HepG2 (cell line): ENCODE measurements at regions not wholly inside any gene's neighbourhood (a gene's known extent, or its start where the extent isn't known, plus 50 kb on each side); places are given as distances from the start of the nearest gene placed in this dataset.

Experiments used
- AGO1 ChIP-seq: fragments of 200-400 bp; formaldehyde crosslinking; IDR thresholded peaks from 2 replicates; pipeline ENCODE4 v1.6.1; 2017; ENCODE audit warnings: mild to moderate bottlenecking, low read depth, low read length, moderate library complexity; ENCODE audit not compliant: poor library complexity, severe bottlenecking
- CHD2 ChIP-seq: IDR thresholded peaks from 2 replicates; pipeline ENCODE4 v1.6.1; 2011; ENCODE audit warnings: low read depth, low read length, improper control_type of control experiment
- HMG20B ChIP-seq: conservative IDR thresholded peaks from 2 replicates; pipeline ENCODE4 v1.6.1; 2016; ENCODE audit warnings: missing genetic modification reagents, missing compliant biosample characterization
- KDM6A ChIP-seq: IDR thresholded peaks from 2 replicates; pipeline ENCODE4 v1.6.1; 2016; ENCODE audit warnings: low read depth
- MAF1 ChIP-seq: sonication (generic); formaldehyde crosslinking; IDR thresholded peaks from 2 replicates; pipeline ENCODE4 v1.5.0; 2020; ENCODE audit warnings: missing genetic modification reagents, borderline replicate concordance
- MBNL3 ChIP-seq: fragments of 250-450 bp; sonication (Bioruptor Pico); conservative IDR thresholded peaks from 2 replicates; pipeline ENCODE4 v1.8.0; 2022; ENCODE audit warnings: mild to moderate bottlenecking, inconsistent platforms
- NCOA5 ChIP-seq: sonication (generic); formaldehyde crosslinking; IDR thresholded peaks from 2 replicates; pipeline ENCODE4 v1.4.0; 2020; ENCODE audit warnings: missing genetic modification reagents
- NR2F2 ChIP-seq: IDR thresholded peaks from 2 replicates; pipeline ENCODE4 v1.6.1; 2012; ENCODE audit warnings: low read depth, inconsistent platforms, borderline replicate concordance
- REL ChIP-seq: sonication (generic); formaldehyde crosslinking; conservative IDR thresholded peaks from 2 replicates; pipeline ENCODE4 v1.8.0; 2022; ENCODE audit warnings: mild to moderate bottlenecking, missing genetic modification reagents, moderate library complexity
- THYN1 ChIP-seq: sonication (generic); formaldehyde crosslinking; IDR thresholded peaks from 2 replicates; pipeline ENCODE4 v1.8.1; 2023; ENCODE audit warnings: low read depth, mild to moderate bottlenecking, moderate library complexity, missing genetic modification reagents, borderline replicate concordance
- ZKSCAN8 ChIP-seq: IDR thresholded peaks from 2 replicates; pipeline ENCODE4 v1.6.1; 2016; ENCODE audit warnings: borderline replicate concordance, missing genetic modification reagents, missing compliant biosample characterization
- ZNF17 ChIP-seq: sonication (generic); formaldehyde crosslinking; IDR thresholded peaks from 2 replicates; pipeline ENCODE4 v1.5.0; 2020; ENCODE audit warnings: mild to moderate bottlenecking, missing genetic modification reagents
- ZNF205 ChIP-seq: IDR thresholded peaks from 2 replicates; pipeline ENCODE4 v1.6.1; 2018; ENCODE audit warnings: missing biosample characterization, missing genetic modification reagents
- ZNF224 ChIP-seq: sonication (generic); formaldehyde crosslinking; IDR thresholded peaks from 2 replicates; pipeline ENCODE4 v1.5.0; 2020; ENCODE audit warnings: mild to moderate bottlenecking, missing genetic modification reagents
- ZNF546 ChIP-seq: sonication (generic); formaldehyde crosslinking; conservative IDR thresholded peaks from 2 replicates; pipeline ENCODE4 v1.8.1; 2023; ENCODE audit warnings: mild to moderate bottlenecking, missing genetic modification reagents
- ZNF563 ChIP-seq: sonication (generic); formaldehyde crosslinking; IDR thresholded peaks from 2 replicates; pipeline ENCODE4 v1.8.0; 2022; ENCODE audit warnings: mild to moderate bottlenecking, moderate library complexity, missing genetic modification reagents
- ZNF883 ChIP-seq: sonication (generic); formaldehyde crosslinking; IDR thresholded peaks from 2 replicates; pipeline ENCODE4 v1.5.1; 2020; ENCODE audit warnings: mild to moderate bottlenecking, missing genetic modification reagents; ENCODE audit errors: not compliant biosample characterization
- TF ChIP-seq, protein P1 (sequence below): sonication (generic); formaldehyde crosslinking; IDR thresholded peaks from 2 replicates; pipeline ENCODE4 v1.4.0; 2020; ENCODE audit warnings: missing genetic modification reagents
- TF ChIP-seq, protein P2 (sequence below): sonication (generic); formaldehyde crosslinking; conservative IDR thresholded peaks from 2 replicates; pipeline ENCODE4 v1.4.0; 2020; ENCODE audit warnings: missing genetic modification reagents
- TF ChIP-seq, protein P3 (sequence below), 2 experiments: sonication (generic) in 1 of 2; formaldehyde crosslinking in 1 of 2; IDR thresholded peaks; 2 replicates each; pipeline versions ENCODE4 v1.4.0 to v1.6.1; 2018 to 2020; ENCODE audit warnings: missing genetic modification reagents in 2 of 2, borderline replicate concordance in 1 of 2, low read depth in 1 of 2, mild to moderate bottlenecking in 1 of 2, missing biosample characterization in 1 of 2
- TF ChIP-seq, protein P4 (sequence below): sonication (generic); formaldehyde crosslinking; IDR thresholded peaks from 2 replicates; pipeline ENCODE4 v1.4.0; 2020; ENCODE audit warnings: mild to moderate bottlenecking, missing genetic modification reagents

DNA sequence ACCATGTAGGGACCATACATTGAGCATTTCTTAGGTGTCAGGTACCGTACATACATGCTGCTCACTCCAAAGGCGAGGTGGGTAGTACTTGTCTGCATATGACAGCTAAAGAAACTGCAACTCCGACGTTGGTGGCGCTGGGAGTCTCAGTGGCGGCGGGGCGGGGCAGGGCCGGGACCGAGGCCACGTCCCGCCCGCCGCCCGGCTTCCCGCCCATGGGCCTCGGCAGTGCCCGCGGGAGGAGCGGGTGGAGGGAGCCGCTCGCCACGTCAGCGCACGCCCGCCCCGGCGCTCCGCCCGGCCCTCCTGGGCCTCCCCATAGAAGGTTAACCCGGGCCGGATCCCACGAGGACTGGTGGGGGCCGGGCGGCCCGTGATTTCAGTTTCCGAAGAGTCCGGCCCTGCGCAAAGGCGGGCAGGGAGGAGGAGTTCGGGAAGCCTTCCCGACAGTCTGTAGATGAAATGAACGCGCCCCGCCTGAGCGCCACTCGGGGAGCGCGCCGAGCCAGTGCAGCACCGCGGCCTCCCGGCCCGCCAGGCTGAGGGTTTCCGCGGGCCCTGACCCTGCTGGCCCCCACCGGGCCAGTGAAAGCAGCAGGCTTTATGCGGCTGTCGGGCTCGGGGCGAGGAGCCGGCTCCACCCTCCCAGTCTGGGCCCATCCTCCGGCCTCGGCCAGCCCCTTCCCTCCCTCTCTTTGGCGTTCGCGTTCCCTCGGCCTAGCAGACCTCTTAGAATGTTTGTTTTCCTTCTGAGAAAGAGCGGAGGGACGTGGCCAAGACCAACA lies 119.9 kb upstream of the JUN start (continued):
- TF ChIP-seq, protein P1, sequence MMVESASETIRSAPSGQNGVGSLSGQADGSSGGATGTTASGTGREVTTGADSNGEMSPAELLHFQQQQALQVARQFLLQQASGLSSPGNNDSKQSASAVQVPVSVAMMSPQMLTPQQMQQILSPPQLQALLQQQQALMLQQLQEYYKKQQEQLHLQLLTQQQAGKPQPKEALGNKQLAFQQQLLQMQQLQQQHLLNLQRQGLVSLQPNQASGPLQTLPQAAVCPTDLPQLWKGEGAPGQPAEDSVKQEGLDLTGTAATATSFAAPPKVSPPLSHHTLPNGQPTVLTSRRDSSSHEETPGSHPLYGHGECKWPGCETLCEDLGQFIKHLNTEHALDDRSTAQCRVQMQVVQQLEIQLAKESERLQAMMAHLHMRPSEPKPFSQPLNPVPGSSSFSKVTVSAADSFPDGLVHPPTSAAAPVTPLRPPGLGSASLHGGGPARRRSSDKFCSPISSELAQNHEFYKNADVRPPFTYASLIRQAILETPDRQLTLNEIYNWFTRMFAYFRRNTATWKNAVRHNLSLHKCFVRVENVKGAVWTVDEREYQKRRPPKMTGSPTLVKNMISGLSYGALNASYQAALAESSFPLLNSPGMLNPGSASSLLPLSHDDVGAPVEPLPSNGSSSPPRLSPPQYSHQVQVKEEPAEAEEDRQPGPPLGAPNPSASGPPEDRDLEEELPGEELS = no peak
- TF ChIP-seq, protein P2, sequence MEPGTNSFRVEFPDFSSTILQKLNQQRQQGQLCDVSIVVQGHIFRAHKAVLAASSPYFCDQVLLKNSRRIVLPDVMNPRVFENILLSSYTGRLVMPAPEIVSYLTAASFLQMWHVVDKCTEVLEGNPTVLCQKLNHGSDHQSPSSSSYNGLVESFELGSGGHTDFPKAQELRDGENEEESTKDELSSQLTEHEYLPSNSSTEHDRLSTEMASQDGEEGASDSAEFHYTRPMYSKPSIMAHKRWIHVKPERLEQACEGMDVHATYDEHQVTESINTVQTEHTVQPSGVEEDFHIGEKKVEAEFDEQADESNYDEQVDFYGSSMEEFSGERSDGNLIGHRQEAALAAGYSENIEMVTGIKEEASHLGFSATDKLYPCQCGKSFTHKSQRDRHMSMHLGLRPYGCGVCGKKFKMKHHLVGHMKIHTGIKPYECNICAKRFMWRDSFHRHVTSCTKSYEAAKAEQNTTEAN (CRISPR knock-in tag) = no peak
- TF ChIP-seq NR2F2 = 0 out of 2 replicates have a peak, but pooled peaks have one; percentile 29
- peak; percentile 48; the same call in 1 of the 2 replicates for TF ChIP-seq ZKSCAN8 (CRISPR knock-in tag)
- peak; percentile 73; the same call in 1 of the 2 replicates for TF ChIP-seq ZNF563 (CRISPR knock-in tag)
- peak; percentile 37; the same call in 1 of the 2 replicates for TF ChIP-seq MAF1 (CRISPR knock-in tag)
- no peak for TF ChIP-seq THYN1
- TF ChIP-seq KDM6A (CRISPR knock-in tag) = no peak
- TF ChIP-seq ZNF883 (CRISPR knock-in tag) = peak; percentile 86
- 0 out of 2 replicates have a peak, but pooled peaks have one; percentile 41 for TF ChIP-seq CHD2
- no peak for TF ChIP-seq HMG20B (CRISPR knock-in tag)
- TF ChIP-seq, protein P3, sequence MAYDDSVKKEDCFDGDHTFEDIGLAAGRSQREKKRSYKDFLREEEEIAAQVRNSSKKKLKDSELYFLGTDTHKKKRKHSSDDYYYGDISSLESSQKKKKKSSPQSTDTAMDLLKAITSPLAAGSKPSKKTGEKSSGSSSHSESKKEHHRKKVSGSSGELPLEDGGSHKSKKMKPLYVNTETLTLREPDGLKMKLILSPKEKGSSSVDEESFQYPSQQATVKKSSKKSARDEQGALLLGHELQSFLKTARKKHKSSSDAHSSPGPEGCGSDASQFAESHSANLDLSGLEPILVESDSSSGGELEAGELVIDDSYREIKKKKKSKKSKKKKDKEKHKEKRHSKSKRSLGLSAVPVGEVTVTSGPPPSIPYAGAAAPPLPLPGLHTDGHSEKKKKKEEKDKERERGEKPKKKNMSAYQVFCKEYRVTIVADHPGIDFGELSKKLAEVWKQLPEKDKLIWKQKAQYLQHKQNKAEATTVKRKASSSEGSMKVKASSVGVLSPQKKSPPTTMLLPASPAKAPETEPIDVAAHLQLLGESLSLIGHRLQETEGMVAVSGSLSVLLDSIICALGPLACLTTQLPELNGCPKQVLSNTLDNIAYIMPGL (CRISPR knock-in tag; IDR thresholded peaks at IDR 0.05; ENCODE audit: borderline replicate concordance in 1 of 2, low read depth in 1 of 2) = peak; percentile 17 to 69; a peak in 3 of 4 replicates
- TF ChIP-seq REL (CRISPR knock-in tag) = no peak
- TF ChIP-seq MBNL3 (CRISPR knock-in tag) = no peak
- TF ChIP-seq, protein P4, sequence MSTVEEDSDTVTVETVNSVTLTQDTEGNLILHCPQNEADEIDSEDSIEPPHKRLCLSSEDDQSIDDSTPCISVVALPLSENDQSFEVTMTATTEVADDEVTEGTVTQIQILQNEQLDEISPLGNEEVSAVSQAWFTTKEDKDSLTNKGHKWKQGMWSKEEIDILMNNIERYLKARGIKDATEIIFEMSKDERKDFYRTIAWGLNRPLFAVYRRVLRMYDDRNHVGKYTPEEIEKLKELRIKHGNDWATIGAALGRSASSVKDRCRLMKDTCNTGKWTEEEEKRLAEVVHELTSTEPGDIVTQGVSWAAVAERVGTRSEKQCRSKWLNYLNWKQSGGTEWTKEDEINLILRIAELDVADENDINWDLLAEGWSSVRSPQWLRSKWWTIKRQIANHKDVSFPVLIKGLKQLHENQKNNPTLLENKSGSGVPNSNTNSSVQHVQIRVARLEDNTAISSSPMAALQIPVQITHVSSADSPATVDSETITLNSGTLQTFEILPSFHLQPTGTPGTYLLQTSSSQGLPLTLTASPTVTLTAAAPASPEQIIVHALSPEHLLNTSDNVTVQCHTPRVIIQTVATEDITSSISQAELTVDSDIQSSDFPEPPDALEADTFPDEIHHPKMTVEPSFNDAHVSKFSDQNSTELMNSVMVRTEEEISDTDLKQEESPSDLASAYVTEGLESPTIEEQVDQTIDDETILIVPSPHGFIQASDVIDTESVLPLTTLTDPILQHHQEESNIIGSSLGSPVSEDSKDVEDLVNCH (CRISPR knock-in tag) = no peak
- TF ChIP-seq ZNF546 (CRISPR knock-in tag) = no peak; the same call in 1 of the 2 replicates
- TF ChIP-seq NCOA5 (CRISPR knock-in tag) = no peak
- TF ChIP-seq ZNF17 = no peak
- no peak for TF ChIP-seq AGO1
- peak; percentile 67 for TF ChIP-seq ZNF205 (CRISPR knock-in tag)
- no peak; the same call in 1 of the 2 replicates for TF ChIP-seq ZNF224 (CRISPR knock-in tag)
